Trophoblast cell (in vitro differentiated cells and primary cell): ENCODE measurements at regions not wholly inside any gene's neighbourhood (a gene's known extent, or its start where the extent isn't known, plus 50 kb on each side); places are given as distances from the start of the nearest gene placed in this dataset.

Experiments used
- DNase-seq, 2 donors: peaks; one replicate each; pipeline ENCODE4 v3.0.0-alpha.2; 2016
- H2AFZ ChIP-seq: 2 replicates; pipeline ENCODE4 v1.6.1; 2013; ENCODE audit warnings: low read length, moderate library complexity, mild to moderate bottlenecking; ENCODE audit not compliant: insufficient read depth, poor library complexity
- H2AK5ac ChIP-seq: 2 replicates; pipeline ENCODE4 v1.6.1; 2013; ENCODE audit warnings: mild to moderate bottlenecking, low read length
- H2BK120ac ChIP-seq: 2 replicates; pipeline ENCODE4 v1.6.1; 2013; ENCODE audit warnings: low read length, mild to moderate bottlenecking, moderate library complexity; ENCODE audit not compliant: insufficient read depth, poor library complexity
- H2BK12ac ChIP-seq: 2 replicates; pipeline ENCODE4 v1.6.1; 2013; ENCODE audit warnings: mild to moderate bottlenecking, low read length, moderate library complexity
- H2BK5ac ChIP-seq: 2 replicates; pipeline ENCODE4 v1.6.1; 2013; ENCODE audit warnings: low read length, low read depth, moderate library complexity, mild to moderate bottlenecking; ENCODE audit not compliant: poor library complexity
- H3K14ac ChIP-seq: 2 replicates; pipeline ENCODE4 v1.6.1; 2013; ENCODE audit warnings: mild to moderate bottlenecking, low read length
- H3K18ac ChIP-seq: 2 replicates; pipeline ENCODE4 v1.6.1; 2013; ENCODE audit warnings: mild to moderate bottlenecking, low read length
- H3K23ac ChIP-seq: 2 replicates; pipeline ENCODE4 v1.6.1; 2013; ENCODE audit warnings: low read length
- H3K27ac ChIP-seq: 2 replicates; pipeline ENCODE4 v1.5.1; 2013; ENCODE audit warnings: low read depth, mild to moderate bottlenecking, inconsistent platforms, low read length, moderate library complexity
- H3K27me3 ChIP-seq: 2 replicates; pipeline ENCODE4 v1.6.1; 2013; ENCODE audit warnings: inconsistent platforms, mild to moderate bottlenecking, low read length, moderate library complexity; ENCODE audit not compliant: insufficient read depth
- H3K36me3 ChIP-seq, 2 experiments: 1 replicate in 1 of 2; 2 replicates in 1 of 2; pipeline ENCODE4 v1.6.1; 2013; ENCODE audit warnings: low read length in 2 of 2, mild to moderate bottlenecking in 2 of 2, moderate library complexity in 1 of 2; ENCODE audit not compliant: insufficient read depth in 2 of 2, control insufficient read depth in 1 of 2
- H3K4ac ChIP-seq: 2 replicates; pipeline ENCODE4 v1.6.1; 2013; ENCODE audit warnings: low read depth, mild to moderate bottlenecking, low read length, moderate library complexity
- H3K4me1 ChIP-seq, 2 experiments: 1 replicate in 1 of 2; 2 replicates in 1 of 2; pipeline ENCODE4 v1.6.1; 2013; ENCODE audit warnings: low read length in 2 of 2, mild to moderate bottlenecking in 2 of 2, moderate library complexity in 1 of 2; ENCODE audit not compliant: insufficient read depth in 2 of 2, control insufficient read depth in 1 of 2
- H3K4me2 ChIP-seq: 2 replicates; pipeline ENCODE4 v1.6.1; 2013; ENCODE audit warnings: inconsistent platforms, mild to moderate bottlenecking, low read length, moderate library complexity
- H3K4me3 ChIP-seq: 2 replicates; pipeline ENCODE4 v1.5.1; 2013; ENCODE audit warnings: mild to moderate bottlenecking, low read depth, low read length, inconsistent platforms
- H3K79me1 ChIP-seq: one replicate; pipeline ENCODE4 v1.6.1; 2013; ENCODE audit warnings: low read length
- H3K79me2 ChIP-seq: 2 replicates; pipeline ENCODE4 v1.6.1; 2013; ENCODE audit warnings: low read length, mild to moderate bottlenecking; ENCODE audit not compliant: control insufficient read depth, insufficient read depth, poor library complexity
- H3K9ac ChIP-seq: 2 replicates; pipeline ENCODE4 v1.6.1; 2013; ENCODE audit warnings: mild to moderate bottlenecking, low read length
- H3K9me3 ChIP-seq: 2 replicates; pipeline ENCODE4 v1.6.1; 2013; ENCODE audit warnings: low read depth, mild to moderate bottlenecking, control low read depth, inconsistent platforms, low read length; ENCODE audit not compliant: insufficient read depth
- H4K12ac ChIP-seq: 2 replicates; pipeline ENCODE4 v1.6.1; 2013; ENCODE audit warnings: low read depth, mild to moderate bottlenecking, low read length, moderate library complexity
- H4K8ac ChIP-seq: 2 replicates; pipeline ENCODE4 v1.6.1; 2013; ENCODE audit warnings: low read depth, mild to moderate bottlenecking, low read length, moderate library complexity
- H4K91ac ChIP-seq: one replicate; pipeline ENCODE4 v1.6.1; 2013; ENCODE audit warnings: low read depth, mild to moderate bottlenecking, low read length, moderate library complexity
- WGBS: extraction: QIAGEN DNeasy Blood & Tissue Kit; methylation state at CpG from one replicate; pipeline ENCODE4 v1.1.7; 2013; ENCODE audit warnings: missing lambda C conversion rate; ENCODE audit not compliant: insufficient read length, insufficient coverage; ENCODE audit errors: extremely low coverage; 5-methylcytosine and 5-hydroxymethylcytosine counted together

DNA sequence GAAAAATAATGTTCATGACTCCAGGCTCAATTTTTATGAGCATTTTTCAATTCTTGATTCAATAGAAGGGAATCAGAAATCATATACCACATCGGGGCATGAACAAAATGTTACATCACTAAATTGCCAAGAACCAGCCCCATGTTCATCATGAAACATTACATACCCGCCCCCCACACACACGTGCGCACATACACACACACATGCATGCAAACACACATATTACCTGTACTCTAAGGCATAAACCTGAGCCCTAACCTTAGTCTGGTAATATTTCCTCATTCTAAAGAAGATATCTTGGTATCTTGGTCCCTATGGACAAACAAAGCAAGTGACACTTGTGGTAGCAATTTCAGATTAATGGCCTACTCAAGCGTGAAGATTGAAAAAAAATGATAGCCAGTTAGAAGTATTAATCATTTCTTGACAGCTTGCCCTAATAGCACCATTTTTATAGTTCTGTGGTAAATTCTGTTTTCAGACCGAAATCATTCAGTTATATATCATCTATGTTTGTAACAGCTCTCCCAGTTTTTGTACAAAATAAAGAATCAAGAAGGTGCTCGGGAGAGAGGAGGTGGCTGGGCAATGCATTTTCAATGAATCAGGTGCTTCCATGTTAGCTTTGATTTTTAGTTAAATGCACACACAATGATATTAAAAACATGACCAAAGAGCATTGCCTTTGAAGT is 95.4 kb upstream of the DOK5 start:
- Histone ChIP-seq H3K14ac (no peak overlapping the region), H2BK12ac (no peak overlapping the region), H3K4me3 (no peak overlapping the region), H2BK120ac (no peak overlapping the region), H3K79me1 (no peaks in the 10 kb centered on the region), H3K4me1 (peaks cover 2 to 4% of the 10 kb centered on the region in 2 experiments), H3K36me3 (no peaks in the 10 kb centered on the region), H3K23ac (no peak overlapping the region), H3K4me2 (no peak overlapping the region), H2AK5ac (no peak overlapping the region), H3K4ac (no peak overlapping the region), H4K91ac (no peak overlapping the region), H3K79me2 (no peaks in the 10 kb centered on the region), H3K9ac (no peak overlapping the region), H3K27me3 (no peaks in the 10 kb centered on the region), H3K9me3 (no peaks in the 10 kb centered on the region), H4K12ac (no peak overlapping the region), H2AFZ (no peak overlapping the region), H2BK5ac (no peak overlapping the region), H3K18ac (no peak overlapping the region), H4K8ac (no peak overlapping the region), H3K27ac (no peak overlapping the region)
- no CpG with 5 or more reads among the region's 7 CpGs for WGBS
- DNase-seq = no peak

DNA sequence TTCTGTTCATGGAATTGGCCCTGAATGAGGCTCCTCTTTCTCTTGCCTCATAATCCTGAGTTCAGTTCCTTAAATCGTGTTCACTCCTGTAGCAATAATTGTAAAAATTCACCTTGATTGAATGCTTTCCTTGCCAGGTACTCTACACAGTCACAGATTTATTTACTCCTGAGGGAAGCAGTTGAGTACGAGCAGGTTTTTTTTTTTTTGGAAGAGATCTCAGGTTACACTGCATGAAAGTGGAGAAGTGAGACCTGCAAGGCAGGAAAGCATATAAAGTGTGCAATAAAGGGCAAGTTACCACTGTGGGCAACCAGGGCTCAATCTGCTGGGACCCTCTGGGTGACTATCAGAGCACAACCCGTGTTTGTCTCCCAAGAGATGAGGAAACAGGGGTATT is 93.0 kb upstream of the DOK5 start:
- H3K18ac ChIP-seq = no peak overlapping the region
- no peak overlapping the region for H3K23ac ChIP-seq
- no peak overlapping the region for H3K9ac ChIP-seq
- DNase-seq = no peak
- no peak overlapping the region for H4K8ac ChIP-seq
- H3K79me2 ChIP-seq = no peaks in the 10 kb centered on the region
- no peak overlapping the region for H3K4me3 ChIP-seq
- H3K27me3 ChIP-seq = no peaks in the 10 kb centered on the region
- peaks cover 2 to 4% of the 10 kb centered on the region in 2 experiments for H3K4me1 ChIP-seq
- H2BK5ac ChIP-seq = no peak overlapping the region
- no CpG with 5 or more reads among the region's 3 CpGs for WGBS
- no peak overlapping the region for H3K4ac ChIP-seq
- H3K79me1 ChIP-seq = no peaks in the 10 kb centered on the region
- H4K12ac ChIP-seq = no peak overlapping the region
- H2AK5ac ChIP-seq = no peak overlapping the region
- H3K14ac ChIP-seq = no peak overlapping the region
- H4K91ac ChIP-seq = no peak overlapping the region
- no peak overlapping the region for H3K4me2 ChIP-seq
- H3K27ac ChIP-seq = no peak overlapping the region
- H2AFZ ChIP-seq = no peak overlapping the region
- no peak overlapping the region for H2BK120ac ChIP-seq
- no peaks in the 10 kb centered on the region for H3K36me3 ChIP-seq
- H2BK12ac ChIP-seq = no peak overlapping the region
- no peaks in the 10 kb centered on the region for H3K9me3 ChIP-seq

GRCh38 chr20:54385746-54386145 is 89.6 kb upstream of the DOK5 start:
- no peak overlapping the region for H2BK5ac ChIP-seq
- WGBS = no CpG with 5 or more reads among the region's 8 CpGs

DNA sequence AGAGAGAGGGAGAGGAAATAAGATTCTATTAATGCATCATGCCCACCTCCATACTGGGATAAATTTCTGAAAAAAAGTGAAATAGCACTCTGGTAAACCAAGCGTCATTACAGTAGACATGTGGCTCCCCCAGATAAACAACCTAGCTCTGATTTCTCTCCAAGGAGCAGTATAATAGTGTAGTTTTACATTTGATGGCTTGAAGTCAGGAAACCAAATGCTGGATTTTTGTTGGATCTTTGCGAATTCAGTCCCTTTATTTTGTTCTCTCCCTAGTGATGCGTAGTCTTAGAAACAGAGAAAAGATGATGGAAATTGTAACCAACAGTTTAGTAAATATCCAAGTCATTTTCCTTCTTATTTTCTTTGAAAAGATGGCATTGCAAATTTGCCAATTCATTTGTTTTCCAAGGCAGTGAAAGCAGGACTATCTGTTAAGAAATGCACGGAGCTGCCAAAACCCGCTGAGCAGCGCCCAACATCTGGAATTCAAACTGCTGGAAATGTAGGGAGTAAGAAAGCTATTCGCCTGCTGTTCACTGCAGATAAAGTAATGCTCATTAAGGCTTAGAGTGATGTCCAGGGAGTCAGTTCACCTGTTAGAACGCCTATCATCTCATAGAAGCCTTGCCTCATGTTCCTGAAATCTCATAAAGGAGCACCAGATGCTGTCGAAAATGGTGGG is 85.7 kb upstream of the DOK5 start:
- Histone ChIP-seq H3K79me2 (no peaks in the 10 kb centered on the region), H4K12ac (no peak overlapping the region), H4K91ac (no peak overlapping the region), H3K79me1 (no peaks in the 10 kb centered on the region), H3K14ac (no peak overlapping the region), H3K23ac (no peak overlapping the region), H2AFZ (no peak overlapping the region), H3K9me3 (no peaks in the 10 kb centered on the region), H3K4me1 (no peaks in the 10 kb centered on the region), H2BK5ac (no peak overlapping the region), H3K4me2 (no peak overlapping the region), H3K4me3 (no peak overlapping the region), H3K9ac (no peak overlapping the region), H4K8ac (no peak overlapping the region), H2BK120ac (no peak overlapping the region), H3K36me3 (no peaks in the 10 kb centered on the region), H3K18ac (no peak overlapping the region), H2BK12ac (no peak overlapping the region), H3K27me3 (no peaks in the 10 kb centered on the region), H3K27ac (no peak overlapping the region), H3K4ac (no peak overlapping the region), H2AK5ac (no peak overlapping the region)
- WGBS = no CpG with 5 or more reads among the region's 9 CpGs
- DNase-seq = no peak

More at GRCh38 chr20:54385746-54386145, 89.6 kb upstream of the DOK5 start:
- Histone ChIP-seq H3K4ac (no peak overlapping the region), H3K27me3 (no peaks in the 10 kb centered on the region), H3K36me3 (no peaks in the 10 kb centered on the region), H3K79me2 (no peaks in the 10 kb centered on the region), H3K23ac (no peak overlapping the region), H4K91ac (no peak overlapping the region), H3K9ac (no peak overlapping the region), H3K4me1 (peaks cover 2 to 4% of the 10 kb centered on the region in 2 experiments), H3K79me1 (no peaks in the 10 kb centered on the region), H3K9me3 (no peaks in the 10 kb centered on the region), H2AFZ (no peak overlapping the region), H3K4me3 (no peak overlapping the region), H4K12ac (no peak overlapping the region), H3K4me2 (no peak overlapping the region), H3K18ac (no peak overlapping the region), H2AK5ac (no peak overlapping the region), H2BK12ac (no peak overlapping the region), H4K8ac (no peak overlapping the region), H2BK120ac (no peak overlapping the region), H3K27ac (no peak overlapping the region), H3K14ac (no peak overlapping the region)
- no peak for DNase-seq
